Smooth muscle cell of the brain vasculature (primary cell): ENCODE measurements at regions not wholly inside any gene's neighbourhood (a gene's known extent, or its start where the extent isn't known, plus 50 kb on each side); places are given as distances from the start of the nearest gene placed in this dataset.
"Not testable (repeated sequence)": the region's sequence is repeated elsewhere in the genome, so short reads cannot be mapped to it uniquely, and the experiment has no call there.

Experiments used
- DNase-seq: peaks from one replicate; pipeline ENCODE4 v3.0.0-alpha.2; 2012; ENCODE audit warnings: low read depth, low spot score

DNA sequence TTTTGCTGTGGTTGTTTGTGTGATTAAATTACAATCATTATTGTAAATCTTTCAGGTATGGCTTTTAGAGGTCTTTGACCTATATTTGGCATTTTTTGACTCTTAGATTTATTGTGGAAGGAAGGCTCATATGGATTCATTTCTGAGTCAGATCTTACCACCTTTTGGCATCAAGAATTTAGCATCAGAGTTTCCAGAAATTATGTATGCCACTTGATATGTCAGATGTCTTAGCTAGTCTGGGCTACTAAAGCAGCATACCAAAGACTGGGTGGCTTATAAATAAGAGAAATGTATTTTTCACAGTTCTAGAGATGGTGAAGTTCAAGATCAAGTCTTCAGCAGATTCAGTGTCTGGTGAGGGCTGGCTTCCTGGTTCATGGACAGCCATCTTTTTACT, 129.5 kb upstream of the PZP start:
- no peak for DNase-seq

DNA sequence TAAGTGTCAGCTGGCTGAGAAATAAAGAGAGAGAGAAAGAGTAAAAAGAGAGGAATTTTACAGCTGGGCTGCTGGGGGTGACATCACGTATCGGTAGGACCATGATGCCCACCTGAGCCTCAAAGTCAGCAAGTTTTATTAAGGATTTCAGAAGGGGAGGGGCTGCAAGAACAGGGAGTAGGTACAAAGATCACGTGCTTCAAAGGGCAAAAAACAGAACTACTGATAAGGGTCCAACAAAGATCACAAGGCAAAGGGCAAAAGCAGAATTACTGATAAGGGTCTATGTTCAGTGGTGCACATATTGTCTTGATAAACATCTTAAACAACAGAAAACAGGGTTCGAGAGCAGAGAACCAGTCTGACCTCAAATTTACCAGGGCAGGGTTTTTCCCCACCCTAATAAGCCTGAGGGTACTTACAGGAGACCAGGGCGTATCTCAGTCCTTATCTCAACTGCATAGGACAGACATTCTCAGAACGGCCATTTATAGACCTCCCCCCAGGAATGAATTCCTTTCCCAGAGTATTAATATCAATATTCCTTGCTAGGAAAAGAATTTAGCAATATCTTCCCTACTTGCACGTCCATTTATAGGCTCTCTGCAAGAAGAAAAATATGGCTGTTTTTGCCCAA, 128.3 kb upstream of the PZP start:
- DNase-seq: not testable (repeated sequence)

GRCh38 chr12:9335867-9336266, 127.7 kb upstream of the PZP start:
- no peak for DNase-seq

DNA sequence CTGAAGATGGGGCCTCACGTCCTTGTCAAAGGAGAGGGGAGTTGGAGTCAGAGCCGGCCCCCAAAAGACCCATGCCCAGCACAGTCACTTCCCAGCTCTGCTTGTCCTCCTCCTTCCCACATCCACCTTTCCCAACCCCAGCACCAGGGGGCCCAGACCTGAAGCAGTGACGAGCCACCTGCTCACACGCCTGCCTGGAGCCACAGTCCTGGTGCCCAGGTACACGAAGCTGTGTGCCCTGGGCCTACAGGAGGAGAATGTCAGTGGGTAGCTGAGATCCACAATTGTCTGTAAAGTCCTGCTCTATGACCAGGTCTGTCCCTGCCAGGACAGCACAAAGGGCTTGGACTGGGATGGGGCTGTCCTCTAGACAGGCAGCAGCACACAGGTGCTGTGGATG, 126.8 kb upstream of the PZP start:
- DNase-seq: no peak

- DNase-seq: no peak
Measured at GRCh38 chr12:9334041-9334692, 126.0 kb upstream of the PZP start.

GRCh38 chr12:9333161-9333560, 125.0 kb upstream of the PZP start:
- DNase-seq: no peak

DNA sequence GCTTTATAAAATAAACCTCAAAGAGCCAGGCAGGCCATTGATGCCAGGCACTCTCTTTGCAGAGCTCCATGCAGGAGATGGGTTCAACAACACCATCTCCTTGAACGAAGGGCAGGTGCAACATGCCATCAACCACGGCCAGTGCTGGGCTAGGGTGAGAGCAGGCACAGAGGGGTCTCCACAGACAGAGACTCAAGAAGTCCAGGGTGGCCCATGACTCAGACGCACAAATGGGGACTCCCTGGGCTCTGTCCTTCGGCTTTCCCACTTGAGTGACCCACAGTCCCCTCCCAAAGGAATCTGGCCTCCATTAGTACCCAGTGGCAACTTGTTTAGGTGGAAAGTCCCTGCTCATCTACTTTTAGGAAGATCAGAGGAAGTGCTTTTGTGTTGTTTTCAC, 124.4 kb upstream of the PZP start:
- no peak for DNase-seq

GRCh38 chr12:9331218-9331626, 123.0 kb upstream of the PZP start:
- DNase-seq: no peak

DNA sequence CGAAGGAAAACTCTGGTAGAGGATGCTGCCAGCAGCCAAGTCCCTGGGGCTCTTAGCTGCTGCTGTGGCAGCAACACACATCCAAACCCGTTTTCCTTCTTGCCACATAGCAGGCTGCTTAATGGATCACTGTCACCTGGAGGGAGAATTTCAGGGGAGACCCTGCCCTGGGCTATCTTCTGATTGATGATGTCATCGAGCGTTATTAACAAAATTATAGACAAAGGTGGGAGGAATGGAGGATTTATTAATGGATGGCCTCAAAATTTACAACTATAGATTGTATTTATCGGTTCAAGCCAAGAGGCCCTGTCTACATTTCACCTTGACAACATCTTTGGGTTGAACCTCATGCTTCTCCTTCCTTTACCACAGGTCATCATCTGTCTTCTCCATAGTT, 120.8 kb upstream of the PZP start:
- DNase-seq: no peak

DNA sequence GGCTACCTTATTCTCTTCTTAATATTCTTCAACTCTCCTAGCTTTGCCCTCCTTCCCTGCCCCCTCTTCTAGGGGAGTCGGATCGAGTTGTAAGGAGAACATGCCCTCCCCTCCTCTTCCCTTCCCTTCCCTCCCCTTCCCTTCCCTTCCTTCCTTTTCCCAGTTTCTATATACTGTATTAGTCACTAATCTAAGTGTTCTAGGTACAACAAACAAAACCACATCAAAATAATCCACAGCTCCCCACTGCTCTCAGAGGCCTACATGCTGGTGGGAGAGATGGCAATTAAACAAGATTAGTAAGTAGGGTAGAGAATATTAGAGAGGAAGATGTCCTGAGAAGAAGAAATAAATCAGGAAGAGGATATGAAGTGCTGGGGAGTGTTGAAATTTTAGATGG, 119.9 kb upstream of the PZP start:
- no peak for DNase-seq

DNA sequence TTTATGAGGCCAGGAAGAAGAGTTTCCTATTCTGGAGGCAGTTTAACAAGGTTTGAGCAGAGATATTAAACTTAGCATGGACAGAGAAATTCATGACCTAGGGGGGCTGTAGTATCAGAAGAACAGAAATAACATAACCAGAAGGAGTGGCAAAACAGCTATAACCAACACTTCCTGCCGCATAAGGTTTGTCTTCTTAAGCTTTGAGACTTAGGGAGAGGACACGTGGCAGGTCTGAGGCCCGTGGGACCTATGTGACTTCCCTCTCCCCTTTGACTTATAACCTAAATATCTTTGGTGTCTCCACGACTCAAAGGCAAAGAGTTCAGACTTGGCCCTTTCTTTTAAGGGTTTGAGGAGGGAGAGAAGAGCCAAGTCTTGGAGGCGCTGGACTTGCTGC, 119.1 kb upstream of the PZP start:
- DNase-seq: no peak

DNA sequence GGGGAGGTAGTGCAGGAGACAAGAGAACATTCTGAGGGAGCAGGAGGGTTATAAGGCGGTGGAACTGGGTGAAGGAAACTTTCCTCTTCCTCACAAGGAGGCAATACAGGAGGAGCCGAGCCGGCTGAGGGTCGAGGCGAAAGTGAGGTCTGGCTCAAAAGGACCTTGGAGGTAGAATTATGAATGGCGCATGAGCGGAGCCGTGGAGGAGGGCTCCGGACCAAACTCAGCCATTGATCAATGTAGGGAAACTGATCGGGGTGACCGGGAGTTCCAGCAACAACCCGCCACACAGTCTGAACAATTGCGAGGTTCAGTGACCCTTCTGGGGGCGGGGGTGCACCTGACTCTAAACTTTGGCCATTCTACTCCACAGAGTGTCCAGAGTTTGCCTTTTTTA, 118.7 kb upstream of the PZP start:
- DNase-seq: not testable (repeated sequence)

- no peak for DNase-seq
Measured at GRCh38 chr12:9326085-9326484, 117.9 kb upstream of the PZP start.

DNA sequence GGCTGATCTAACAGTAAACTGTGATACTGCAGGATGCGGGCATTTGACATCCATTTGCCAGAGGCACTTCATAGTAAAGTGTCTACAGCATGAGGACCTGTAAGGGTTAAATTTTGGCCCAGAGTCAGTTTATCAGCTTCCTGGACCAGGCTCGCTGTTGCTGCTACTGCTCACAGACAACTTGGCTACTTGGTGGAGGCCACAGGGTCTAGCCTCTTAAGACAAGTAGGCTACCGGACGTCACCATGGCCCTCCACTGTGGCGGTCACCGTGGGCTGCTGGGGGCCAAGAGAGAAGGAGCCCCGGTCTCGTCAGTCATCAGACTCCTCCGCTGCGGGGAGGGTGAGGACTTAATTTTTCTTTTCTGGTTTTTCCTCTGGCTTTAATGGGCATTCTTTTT, 117.3 kb upstream of the PZP start:
- DNase-seq: no peak

DNA sequence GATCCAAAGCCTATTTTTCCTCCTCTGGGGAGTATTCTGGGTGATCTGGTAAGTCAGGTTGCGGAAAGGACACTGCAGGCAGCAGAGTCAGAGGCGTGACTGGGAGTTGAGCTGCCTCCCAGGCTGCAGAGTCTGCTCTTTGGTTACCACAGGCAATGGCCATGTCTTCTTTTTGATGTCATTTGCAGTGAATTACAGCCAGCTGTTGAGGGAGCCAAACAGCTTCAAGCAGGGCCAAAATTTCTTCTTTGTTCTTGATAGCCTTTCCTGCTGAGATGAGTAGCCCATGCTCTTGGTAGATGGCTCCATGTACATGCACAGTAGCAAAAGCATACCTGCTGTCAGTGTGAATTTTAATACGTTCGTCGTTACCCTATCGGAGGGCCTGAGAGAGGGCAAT, 116.6 kb upstream of the PZP start:
- no peak for DNase-seq

GRCh38 chr12:9323144-9323681, 115.0 kb upstream of the PZP start:
- no peak for DNase-seq

DNA sequence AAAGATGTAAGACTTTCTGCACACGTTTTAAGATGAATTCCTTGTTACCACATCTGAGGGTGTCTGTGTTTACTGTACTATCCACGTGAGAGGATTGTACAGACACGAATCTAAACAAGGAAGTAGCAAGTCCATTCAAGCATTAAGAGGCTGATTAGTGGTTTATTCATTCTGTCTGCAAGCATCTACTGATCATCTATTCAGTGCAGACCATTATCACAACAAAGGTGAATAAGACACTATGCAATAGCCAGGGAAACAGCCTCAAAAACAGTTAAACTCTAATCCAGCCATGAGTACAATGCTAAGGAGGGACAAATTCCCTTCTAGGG, 111.6 kb upstream of the PZP start:
- DNase-seq: no peak

DNA sequence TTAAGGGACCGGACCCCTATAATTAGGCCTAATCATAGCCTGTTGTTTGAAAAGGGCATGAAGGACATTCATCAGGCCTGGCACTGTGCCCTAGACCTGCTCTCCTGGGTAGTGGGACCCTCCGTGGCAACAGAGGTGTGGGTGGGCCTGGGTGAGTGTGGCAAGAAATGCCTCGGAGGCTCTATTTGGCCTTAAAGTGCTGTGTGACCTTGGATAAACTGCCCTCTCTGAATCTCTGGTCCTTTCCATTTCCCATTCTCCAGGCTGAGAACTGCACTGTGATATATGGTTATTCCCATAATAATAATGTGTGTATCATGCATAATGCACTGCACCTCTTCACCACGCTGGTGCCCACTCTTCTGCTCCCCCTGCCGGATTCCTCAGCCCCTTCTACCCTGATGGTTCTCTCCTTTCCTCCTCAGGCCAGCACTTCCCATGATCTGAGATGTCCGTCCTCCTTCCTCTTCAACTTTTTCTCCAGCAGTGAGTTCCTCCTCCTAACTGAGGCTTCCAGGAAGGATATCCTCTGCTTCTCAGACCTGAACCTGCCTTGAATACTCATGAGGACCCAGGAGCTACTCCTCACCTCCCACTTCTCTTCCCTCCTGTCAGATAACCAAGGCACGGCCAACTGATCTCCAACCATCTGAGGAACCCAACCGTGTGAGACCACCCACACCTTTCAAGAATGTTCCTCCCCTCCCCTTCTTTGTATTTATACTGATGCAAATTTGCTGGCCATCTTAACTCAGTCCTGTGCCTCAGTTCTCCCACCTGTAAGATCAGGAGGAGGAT, 111.0 kb upstream of the PZP start:
- no peak for DNase-seq

- not testable (repeated sequence) for DNase-seq
Measured at GRCh38 chr12:9313479-9313878, 105.3 kb upstream of the PZP start.

GRCh38 chr12:9312406-9313392, 104.5 kb upstream of the PZP start:
- DNase-seq: not testable (repeated sequence)

- not testable (repeated sequence) for DNase-seq
Measured at GRCh38 chr12:9311454-9311853, 103.3 kb upstream of the PZP start.

DNA sequence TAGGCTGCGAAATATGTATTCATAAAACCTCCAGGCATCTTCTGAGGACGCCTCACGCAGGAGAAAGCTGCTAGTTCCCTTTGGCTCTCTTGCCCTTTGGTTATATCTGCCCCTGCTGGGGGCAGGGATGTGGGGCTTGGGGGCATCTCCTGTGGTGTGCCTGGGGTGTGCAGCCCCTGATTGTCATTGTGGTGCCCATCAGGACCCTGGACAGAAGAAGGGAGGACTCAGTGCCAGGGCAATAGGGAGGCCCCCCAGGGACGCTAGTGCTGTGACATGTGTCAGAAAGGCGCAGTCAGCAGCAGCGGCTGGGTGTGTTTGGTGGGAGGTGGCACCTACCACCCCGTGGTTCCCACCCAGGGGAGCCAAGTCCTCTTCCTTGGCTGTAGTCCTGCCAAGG, 102.5 kb upstream of the PZP start:
- not testable (repeated sequence) for DNase-seq
